ENCODE measurements at regions not wholly inside any gene's neighbourhood (a gene's known extent, or its start where the extent isn't known, plus 50 kb on each side); places are given as distances from the start of the nearest gene placed in this dataset.

DNA sequence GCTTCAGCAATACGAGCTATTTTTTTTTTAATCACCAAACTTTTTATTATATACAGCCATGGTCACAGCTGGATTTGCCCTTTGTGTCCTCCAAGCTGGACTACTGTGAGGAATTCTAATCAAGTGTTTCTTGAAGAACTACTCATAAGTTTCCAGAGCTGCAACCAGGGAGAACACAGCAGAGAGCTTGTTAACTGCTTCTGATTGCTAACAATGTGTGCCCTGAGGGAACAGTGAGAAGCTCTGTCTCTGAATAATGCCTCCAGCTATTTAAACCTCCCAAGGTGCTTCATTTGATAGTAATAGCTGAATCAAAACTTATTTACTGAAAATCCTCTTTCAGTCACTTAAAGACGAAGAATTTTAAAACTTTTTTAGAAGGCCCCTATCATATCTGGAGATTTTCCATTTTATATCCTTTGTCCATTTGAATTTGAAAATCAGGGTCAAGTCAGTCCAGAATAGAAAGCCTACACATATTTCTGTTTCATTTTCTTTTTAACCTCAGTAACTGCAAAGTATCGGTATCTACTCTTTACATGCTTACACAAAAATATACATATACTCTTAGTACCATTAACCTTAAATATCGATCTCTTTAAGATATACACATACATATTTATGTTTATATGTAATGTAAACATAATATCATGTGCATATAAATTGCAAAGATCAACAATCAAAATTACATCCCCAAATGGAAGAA lies 1024.2 kb downstream of the GRM8 start:
- Histone ChIP-seq H3K27me3 (replicated peaks; ENCODE audit: insufficient read depth) (no peaks in the 10 kb centered on the region), H3K9me2 (ENCODE audit: insufficient read depth) (no peaks in the 10 kb centered on the region), H3K4me3 (no peak overlapping the region), H3K36me3 (ENCODE audit: low read depth) (no peaks in the 10 kb centered on the region), H3K9me3 (ENCODE audit: low read depth) (no peaks in the 10 kb centered on the region), H3K4me1 (ENCODE audit: insufficient read depth) (no peaks in the 10 kb centered on the region), H4K20me1 (ENCODE audit: insufficient read depth) (no peaks in the 10 kb centered on the region), H3K4me2 (ENCODE audit: unreplicated experiment) (no peak overlapping the region), H3K9ac (no peak overlapping the region), H2AFZ (no peak overlapping the region), H3F3A (ENCODE audit: insufficient read depth) (no peaks in the 10 kb centered on the region), H3K79me2 (ENCODE audit: insufficient read depth) (no peaks in the 10 kb centered on the region), H3K27ac (no peak overlapping the region)
- no peak for TF ChIP-seq EZH2phosphoT487 (IDR thresholded peaks at IDR 0.05; ENCODE audit: insufficient read depth, low read depth)
- TF ChIP-seq EZH2 (IDR thresholded peaks at IDR 0.05; ENCODE audit: insufficient read depth, poor library complexity, severe bottlenecking): no peak
- in situ Hi-C loops (cut with MboI): no loop called here
- DNase-seq: no peak
- 26 to 34% methylated on average over 4 of the region's 4 CpGs for WGBS, 2 experiments (ENCODE audit: low coverage in 1 of 2, low lambda C conversion rate in 2 of 2, missing lambda C conversion rate in 2 of 2)

DNA sequence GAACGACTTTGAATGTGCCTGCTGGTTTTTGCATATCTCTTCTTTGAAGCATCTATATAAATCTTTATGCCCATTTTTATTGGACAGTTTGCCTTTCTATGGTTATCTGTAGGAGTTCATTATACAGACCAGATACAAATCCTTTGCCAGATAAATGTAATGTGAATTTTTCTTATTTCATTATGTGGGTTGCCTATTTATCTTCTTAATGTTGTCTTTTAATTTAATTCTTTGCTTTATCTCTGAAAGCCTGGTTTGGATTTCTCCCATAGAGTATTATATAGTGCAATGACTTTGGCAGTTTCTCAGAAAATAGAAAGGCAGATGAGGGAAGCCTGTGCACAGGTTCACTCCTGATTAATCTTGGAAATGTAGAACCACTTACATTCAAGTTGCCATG lies 1025.1 kb downstream of the GRM8 start:
- Histone ChIP-seq H3K4me1 (ENCODE audit: insufficient read depth) (no peaks in the 10 kb centered on the region), H3K27ac (no peak overlapping the region), H3F3A (ENCODE audit: insufficient read depth) (no peaks in the 10 kb centered on the region), H3K4me2 (ENCODE audit: unreplicated experiment) (no peak overlapping the region), H3K27me3 (replicated peaks; ENCODE audit: insufficient read depth) (no peaks in the 10 kb centered on the region), H3K79me2 (ENCODE audit: insufficient read depth) (no peaks in the 10 kb centered on the region), H2AFZ (no peak overlapping the region), H4K20me1 (ENCODE audit: insufficient read depth) (no peaks in the 10 kb centered on the region), H3K36me3 (ENCODE audit: low read depth) (no peaks in the 10 kb centered on the region), H3K9me2 (ENCODE audit: insufficient read depth) (no peaks in the 10 kb centered on the region), H3K9me3 (ENCODE audit: low read depth) (no peaks in the 10 kb centered on the region), H3K4me3 (no peak overlapping the region), H3K9ac (no peak overlapping the region)
- no peak for TF ChIP-seq EZH2phosphoT487 (IDR thresholded peaks at IDR 0.05; ENCODE audit: insufficient read depth, low read depth)
- no peak for TF ChIP-seq EZH2 (IDR thresholded peaks at IDR 0.05; ENCODE audit: insufficient read depth, poor library complexity, severe bottlenecking)
- WGBS, 2 experiments (ENCODE audit: low coverage in 1 of 2, low lambda C conversion rate in 2 of 2, missing lambda C conversion rate in 2 of 2): 3 to 10% methylated on average over 1 of the region's 1 CpG
- in situ Hi-C loops (cut with MboI): no loop called here
- no peak for DNase-seq

DNA sequence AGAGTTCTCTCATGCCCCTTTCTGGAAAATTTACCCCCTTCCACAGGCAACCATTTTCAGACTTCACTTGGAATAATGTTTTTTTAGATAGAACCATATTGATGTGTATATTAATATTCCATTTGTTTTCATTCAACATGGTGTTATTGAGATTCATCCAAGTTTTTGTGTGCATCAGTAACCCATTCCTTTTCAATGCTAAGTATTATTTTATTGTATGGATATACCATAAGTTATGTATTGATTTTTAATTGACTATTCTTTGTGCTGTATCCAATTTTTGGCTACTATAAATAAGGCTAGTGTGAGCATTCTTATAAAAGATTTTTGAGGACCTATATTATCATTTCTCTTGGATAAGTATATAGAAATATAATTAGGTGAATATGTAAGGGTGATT lies 1025.7 kb downstream of the GRM8 start:
- Histone ChIP-seq H3K9me2 (ENCODE audit: insufficient read depth) (no peaks in the 10 kb centered on the region), H2AFZ (no peak overlapping the region), H4K20me1 (ENCODE audit: insufficient read depth) (no peaks in the 10 kb centered on the region), H3K9ac (no peak overlapping the region), H3F3A (ENCODE audit: insufficient read depth) (no peaks in the 10 kb centered on the region), H3K4me1 (ENCODE audit: insufficient read depth) (no peaks in the 10 kb centered on the region), H3K27me3 (replicated peaks; ENCODE audit: insufficient read depth) (no peaks in the 10 kb centered on the region), H3K4me2 (ENCODE audit: unreplicated experiment) (no peak overlapping the region), H3K79me2 (ENCODE audit: insufficient read depth) (no peaks in the 10 kb centered on the region), H3K9me3 (ENCODE audit: low read depth) (no peaks in the 10 kb centered on the region), H3K36me3 (ENCODE audit: low read depth) (no peaks in the 10 kb centered on the region), H3K4me3 (no peak overlapping the region), H3K27ac (no peak overlapping the region)
- DNase-seq: no peak
- in situ Hi-C loops (cut with MboI): no loop called here
- TF ChIP-seq EZH2 (IDR thresholded peaks at IDR 0.05; ENCODE audit: insufficient read depth, poor library complexity, severe bottlenecking) (no peak), EZH2phosphoT487 (IDR thresholded peaks at IDR 0.05; ENCODE audit: insufficient read depth, low read depth) (no peak)

DNA sequence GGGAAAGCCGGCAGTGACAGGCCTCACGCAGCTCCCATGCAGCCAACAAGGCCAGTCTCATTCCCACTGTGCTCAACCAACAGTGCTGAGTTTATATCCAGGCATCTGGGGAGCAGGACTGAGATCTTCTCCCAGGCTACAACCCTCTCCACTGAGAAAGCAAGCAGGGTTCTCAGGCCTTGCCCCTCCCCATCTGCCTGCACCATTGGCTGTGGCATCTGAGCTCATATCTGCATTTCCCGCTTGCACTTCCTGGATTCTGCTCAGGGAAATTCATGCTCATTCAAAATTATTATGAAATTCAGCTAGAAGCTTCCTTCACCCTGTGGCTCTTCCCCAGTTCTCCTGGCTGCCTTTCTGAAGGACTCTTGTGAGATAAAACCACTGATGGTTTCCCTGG lies 1029.0 kb downstream of the GRM8 start:
- Histone ChIP-seq H3K4me2 (ENCODE audit: unreplicated experiment) (no peak overlapping the region), H3K9me3 (ENCODE audit: low read depth) (no peaks in the 10 kb centered on the region), H3K79me2 (ENCODE audit: insufficient read depth) (no peaks in the 10 kb centered on the region), H3K4me1 (ENCODE audit: insufficient read depth) (no peaks in the 10 kb centered on the region), H4K20me1 (ENCODE audit: insufficient read depth) (no peaks in the 10 kb centered on the region), H3F3A (ENCODE audit: insufficient read depth) (no peaks in the 10 kb centered on the region), H3K27me3 (replicated peaks; ENCODE audit: insufficient read depth) (no peaks in the 10 kb centered on the region), H3K9me2 (ENCODE audit: insufficient read depth) (no peaks in the 10 kb centered on the region), H2AFZ (no peak overlapping the region), H3K4me3 (no peak overlapping the region), H3K9ac (no peak overlapping the region), H3K27ac (no peak overlapping the region), H3K36me3 (ENCODE audit: low read depth) (no peaks in the 10 kb centered on the region)
- in situ Hi-C loops (cut with MboI): no loop called here
- 11 to 24% methylated on average over 3 of the region's 3 CpGs for WGBS, 2 experiments (ENCODE audit: low coverage in 1 of 2, low lambda C conversion rate in 2 of 2, missing lambda C conversion rate in 2 of 2)
- DNase-seq: no peak
- no peak for TF ChIP-seq EZH2phosphoT487 (IDR thresholded peaks at IDR 0.05; ENCODE audit: insufficient read depth, low read depth)
- TF ChIP-seq EZH2 (IDR thresholded peaks at IDR 0.05; ENCODE audit: insufficient read depth, poor library complexity, severe bottlenecking): no peak

DNA sequence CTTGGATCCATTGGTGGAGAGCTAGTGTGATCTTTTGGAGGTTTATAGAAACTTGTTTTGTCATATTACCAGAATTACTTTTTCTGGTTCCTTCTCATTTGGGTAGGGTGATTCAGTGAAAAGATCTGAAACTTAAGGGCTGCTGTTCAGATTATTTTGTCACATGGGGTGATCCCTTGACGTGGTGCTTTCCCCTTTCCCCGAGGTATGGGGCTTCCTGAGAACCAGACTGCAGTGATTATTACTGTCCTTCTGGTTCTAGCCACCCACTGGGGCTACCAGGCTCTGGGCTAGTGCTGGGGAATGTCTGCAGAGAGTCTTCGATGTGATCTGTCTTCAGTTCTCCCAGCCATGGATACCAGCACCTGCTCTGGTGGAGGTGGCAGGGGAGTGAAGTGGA lies 1030.0 kb downstream of the GRM8 start:
- in situ Hi-C loops (cut with MboI): no loop called here
- WGBS, 2 experiments (ENCODE audit: low coverage in 1 of 2, low lambda C conversion rate in 2 of 2, missing lambda C conversion rate in 2 of 2): 5 to 9% methylated on average over 3 of the region's 3 CpGs
- H3K36me3 ChIP-seq (ENCODE audit: low read depth): no peaks in the 10 kb centered on the region

More for the DNA sequence above, 1030.0 kb downstream of the GRM8 start:
- no peak overlapping the region for H2AFZ ChIP-seq
- no peak overlapping the region for H3K4me3 ChIP-seq
- H3K9ac ChIP-seq: no peak overlapping the region
- H3F3A ChIP-seq (ENCODE audit: insufficient read depth): no peaks in the 10 kb centered on the region
- no peak overlapping the region for H3K4me2 ChIP-seq (ENCODE audit: unreplicated experiment)
- H3K9me2 ChIP-seq (ENCODE audit: insufficient read depth): no peaks in the 10 kb centered on the region
- H3K27me3 ChIP-seq (replicated peaks; ENCODE audit: insufficient read depth): no peaks in the 10 kb centered on the region
- no peaks in the 10 kb centered on the region for H3K4me1 ChIP-seq (ENCODE audit: insufficient read depth)
- TF ChIP-seq EZH2phosphoT487 (IDR thresholded peaks at IDR 0.05; ENCODE audit: insufficient read depth, low read depth) (no peak), EZH2 (IDR thresholded peaks at IDR 0.05; ENCODE audit: insufficient read depth, poor library complexity, severe bottlenecking) (no peak)
- H4K20me1 ChIP-seq (ENCODE audit: insufficient read depth): no peaks in the 10 kb centered on the region
- DNase-seq: no peak
- H3K9me3 ChIP-seq (ENCODE audit: low read depth): no peaks in the 10 kb centered on the region
- H3K79me2 ChIP-seq (ENCODE audit: insufficient read depth): no peaks in the 10 kb centered on the region
- H3K27ac ChIP-seq: no peak overlapping the region
